HepG2 (cell line): ENCODE measurements at regions not wholly inside any gene's neighbourhood (a gene's known extent, or its start where the extent isn't known, plus 50 kb on each side); places are given as distances from the start of the nearest gene placed in this dataset.

ENCODE experiments used
- ATAC-seq: fragments of 200-7000 bp; cut with Tn5 transposase; 3 replicates; pipeline ENCODE4 v1.9.1; 2020; ENCODE audit warnings: mild to moderate bottlenecking, moderate library complexity
- BruUV-seq: library from RNA; stranded (reverse); fragments of 400-500 nt; replicated peaks from 2 replicates; lab custom pipeline; 2021; lab: Mats Ljungman, UMichigan
- CTCF ChIA-PET: fragments of 300-600 bp; formaldehyde crosslinking; extraction: SDS; loops from one replicate; lab custom pipeline; 2021; ENCODE audit warnings: low total read pairs, inconsistent platforms, low intra/inter-chr PET ratio; lab: Yijun Ruan, JAX
- POLR2A ChIA-PET: fragments of 350-600 bp; sonication (Branson Sonifier 250); formaldehyde crosslinking; loops from one replicate; lab custom pipeline; 2020; ENCODE audit warnings: antibody characterized with exemption, inconsistent platforms; lab: Yijun Ruan, JAX
- DNase-seq: peaks from one replicate; pipeline ENCODE4 v3.0.0-alpha.2; 2015; ENCODE audit warnings: low spot score
- FAIRE-seq: peaks from 3 replicates; lab custom pipeline; 2011; peaks lifted over from hg19 to GRCh38; lab: Jason Lieb, UNC
- H2AFZ ChIP-seq: one replicate; pipeline ENCODE4 v1.6.1; 2011; ENCODE audit warnings: low read length, inconsistent platforms
- H3K27ac ChIP-seq: fragments of 300-600 bp; 3 replicates; pipeline ENCODE4 v1.8.0; 2011; ENCODE audit warnings: mixed run types, mild to moderate bottlenecking, mixed read lengths, low read length, inconsistent platforms; ENCODE audit not compliant: insufficient read depth; ENCODE audit errors: extremely low read length
- H3K27me3 ChIP-seq, 2 experiments: fragments of 200-600 bp in 1 of 2; 2 replicates in 1 of 2; 3 replicates in 1 of 2; pipeline versions ENCODE4 v1.6.0 to v1.8.0; 2011; ENCODE audit warnings: low read length in 2 of 2, mild to moderate bottlenecking in 2 of 2, moderate library complexity in 2 of 2, inconsistent platforms in 1 of 2; ENCODE audit not compliant: insufficient read depth in 2 of 2, control insufficient read depth in 1 of 2
- H3K36me3 ChIP-seq, 2 experiments: fragments of 200-600 bp in 1 of 2; replicated peaks in 1 of 2; 2 replicates in 1 of 2; 3 replicates in 1 of 2; pipeline versions ENCODE4 v1.5.1 to v1.8.0; 2011; ENCODE audit warnings: low read length in 2 of 2, inconsistent platforms in 1 of 2; ENCODE audit not compliant: insufficient read depth in 2 of 2, control insufficient read depth in 1 of 2
- H3K4me1 ChIP-seq: 2 replicates; pipeline ENCODE4 v1.5.1; 2012; ENCODE audit warnings: low read length, inconsistent platforms; ENCODE audit not compliant: insufficient read depth
- H3K4me2 ChIP-seq: 2 replicates; pipeline ENCODE4 v1.6.0; 2011; ENCODE audit warnings: low read depth, low read length, inconsistent platforms
- H3K4me3 ChIP-seq, 3 experiments: fragments of 200-600 bp in 1 of 3; sonication (generic), shearing (Covaris generic) in 1 of 3; replicated peaks in 1 of 3; 2 replicates each; pipeline ENCODE4 v1.5.1; 2011 to 2016; ENCODE audit warnings: low read length in 3 of 3, inconsistent platforms in 2 of 3, low read depth in 2 of 3, mild to moderate bottlenecking in 2 of 3, control low read depth in 1 of 3, mixed read lengths in 1 of 3; ENCODE audit not compliant: insufficient read depth in 1 of 3
- H3K79me2 ChIP-seq: one replicate; pipeline ENCODE4 v1.6.1; 2011; ENCODE audit warnings: low read length, inconsistent platforms; ENCODE audit not compliant: insufficient read depth
- H3K9ac ChIP-seq: 2 replicates; pipeline ENCODE4 v1.6.0; 2011; ENCODE audit warnings: mild to moderate bottlenecking, low read depth, low read length, inconsistent platforms; ENCODE audit not compliant: insufficient read depth
- H3K9me3 ChIP-seq: 2 replicates; pipeline ENCODE4 v1.5.1; 2012; ENCODE audit warnings: mild to moderate bottlenecking, low read length
- H4K20me1 ChIP-seq: 2 replicates; pipeline ENCODE4 v1.6.0; 2011; ENCODE audit warnings: inconsistent platforms, mild to moderate bottlenecking, low read length, moderate library complexity; ENCODE audit not compliant: insufficient read depth
- DRAP1 ChIP-seq: IDR thresholded peaks from 2 replicates; pipeline ENCODE4 v1.6.1; 2016; ENCODE audit warnings: missing genetic modification reagents, missing compliant biosample characterization
- ELF1 ChIP-seq: sonication (generic); formaldehyde crosslinking; IDR thresholded peaks from 2 replicates; pipeline ENCODE4 v1.4.0; 2020; ENCODE audit warnings: missing genetic modification reagents
- HINFP ChIP-seq: sonication (generic); formaldehyde crosslinking; IDR thresholded peaks from 2 replicates; pipeline ENCODE4 v1.4.0; 2020; ENCODE audit warnings: low read depth, mild to moderate bottlenecking, missing genetic modification reagents
- HMG20B ChIP-seq: conservative IDR thresholded peaks from 2 replicates; pipeline ENCODE4 v1.6.1; 2016; ENCODE audit warnings: missing genetic modification reagents, missing compliant biosample characterization
- ZNF562 ChIP-seq: sonication (generic); formaldehyde crosslinking; IDR thresholded peaks from 2 replicates; pipeline ENCODE4 v1.8.0; 2022; ENCODE audit warnings: missing genetic modification reagents, borderline replicate concordance
- WGBS: methylation state at CpG from one replicate; pipeline ENCODE4 v1.1.6; 2017; ENCODE audit warnings: low lambda C conversion rate; 5-methylcytosine and 5-hydroxymethylcytosine counted together
- in situ Hi-C: cut with HindIII; loops from 2 replicates; pipeline ENCODE4 v1.10.0; 2017; ENCODE audit warnings: low pct_unique_long_range_greater_than_20kb; ENCODE audit not compliant: extremely low pct_ligation_motif_present
- intact Hi-C: fragments of 100-400 bp; cut with micrococcal nuclease; formaldehyde crosslinking; loops from one replicate; pipeline ENCODE4 v1.10.0; 2022; ENCODE audit not compliant: unreplicated experiment
- TF ChIP-seq, protein P1 (sequence below): sonication (generic); formaldehyde crosslinking; IDR thresholded peaks from 2 replicates; pipeline ENCODE4 v1.5.0; 2020; ENCODE audit warnings: missing genetic modification reagents
- TF ChIP-seq, protein P2 (sequence below): IDR thresholded peaks from 2 replicates; pipeline ENCODE4 v1.6.1; 2016; ENCODE audit warnings: missing biosample characterization, missing genetic modification reagents, low read depth
- TF ChIP-seq, protein P3 (sequence below): sonication (generic); formaldehyde crosslinking; IDR thresholded peaks from 2 replicates; pipeline ENCODE4 v1.8.0; 2023; ENCODE audit warnings: mild to moderate bottlenecking, missing genetic modification reagents
- TF ChIP-seq, protein P4 (sequence below): IDR thresholded peaks from 2 replicates; pipeline ENCODE4 v1.6.1; 2016; ENCODE audit warnings: low read depth, borderline replicate concordance

DNA sequence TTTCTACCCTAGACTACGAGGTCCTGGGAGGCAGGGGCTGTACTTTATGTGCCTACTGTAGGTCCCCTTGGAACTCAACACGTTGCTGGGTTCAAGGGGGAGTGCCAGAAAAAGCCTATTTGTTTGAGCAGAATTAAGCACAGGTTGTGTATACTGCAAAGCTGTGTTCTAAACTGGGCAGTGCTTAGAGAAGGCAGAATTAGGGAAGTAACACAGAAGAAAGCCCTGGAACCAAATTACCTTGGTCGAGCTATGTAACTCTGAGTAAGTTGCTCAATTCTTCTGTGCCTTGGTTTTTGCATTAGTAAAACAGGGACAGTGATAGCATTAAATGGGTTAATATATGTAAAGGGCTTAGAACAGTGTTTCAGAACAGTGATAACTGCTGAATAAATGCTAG, 245.0 kb upstream of the SFRP2 start:
- TF ChIP-seq HMG20B (no peak), ZNF562 (CRISPR knock-in tag) (no peak), HINFP (CRISPR knock-in tag) (no peak), ELF1 (CRISPR knock-in tag) (no peak), DRAP1 (CRISPR knock-in tag) (no peak)
- TF ChIP-seq, protein P1, sequence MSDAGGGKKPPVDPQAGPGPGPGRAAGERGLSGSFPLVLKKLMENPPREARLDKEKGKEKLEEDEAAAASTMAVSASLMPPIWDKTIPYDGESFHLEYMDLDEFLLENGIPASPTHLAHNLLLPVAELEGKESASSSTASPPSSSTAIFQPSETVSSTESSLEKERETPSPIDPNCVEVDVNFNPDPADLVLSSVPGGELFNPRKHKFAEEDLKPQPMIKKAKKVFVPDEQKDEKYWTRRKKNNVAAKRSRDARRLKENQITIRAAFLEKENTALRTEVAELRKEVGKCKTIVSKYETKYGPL (CRISPR knock-in tag), result no peak
- TF ChIP-seq, protein P2, sequence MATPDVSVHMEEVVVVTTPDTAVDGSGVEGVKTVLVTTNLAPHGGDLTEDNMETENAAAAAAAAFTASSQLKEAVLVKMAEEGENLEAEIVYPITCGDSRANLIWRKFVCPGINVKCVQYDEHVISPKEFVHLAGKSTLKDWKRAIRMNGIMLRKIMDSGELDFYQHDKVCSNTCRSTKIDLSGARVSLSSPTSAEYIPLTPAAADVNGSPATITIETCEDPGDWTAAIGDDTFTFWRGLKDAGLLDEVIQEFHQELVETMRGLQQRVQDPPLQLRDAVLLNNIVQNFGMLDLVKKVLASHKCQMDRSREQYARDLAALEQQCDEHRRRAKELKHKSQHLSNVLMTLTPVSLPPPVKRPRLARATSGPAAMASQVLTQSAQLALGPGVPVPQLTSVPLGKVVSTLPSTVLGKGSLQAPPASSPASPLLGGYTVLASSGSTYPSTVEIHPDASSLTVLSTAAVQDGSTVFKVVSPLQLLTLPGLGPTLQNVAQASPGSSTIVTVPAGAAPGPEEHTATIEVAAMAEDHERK (CRISPR knock-in tag), result no peak
- TF ChIP-seq, protein P3, sequence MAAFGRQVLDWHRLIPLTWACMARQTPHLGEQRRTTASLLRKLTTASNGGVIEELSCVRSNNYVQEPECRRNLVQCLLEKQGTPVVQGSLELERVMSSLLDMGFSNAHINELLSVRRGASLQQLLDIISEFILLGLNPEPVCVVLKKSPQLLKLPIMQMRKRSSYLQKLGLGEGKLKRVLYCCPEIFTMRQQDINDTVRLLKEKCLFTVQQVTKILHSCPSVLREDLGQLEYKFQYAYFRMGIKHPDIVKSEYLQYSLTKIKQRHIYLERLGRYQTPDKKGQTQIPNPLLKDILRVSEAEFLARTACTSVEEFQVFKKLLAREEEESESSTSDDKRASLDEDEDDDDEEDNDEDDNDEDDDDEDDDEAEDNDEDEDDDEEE (CRISPR knock-in tag), result no peak
- TF ChIP-seq, protein P4, sequence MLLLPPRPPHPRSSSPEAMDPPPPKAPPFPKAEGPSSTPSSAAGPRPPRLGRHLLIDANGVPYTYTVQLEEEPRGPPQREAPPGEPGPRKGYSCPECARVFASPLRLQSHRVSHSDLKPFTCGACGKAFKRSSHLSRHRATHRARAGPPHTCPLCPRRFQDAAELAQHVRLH (CRISPR knock-in tag), result no peak
- BruUV-seq, result no TSS peak
- Histone ChIP-seq H3K4me3 (no peak overlapping the region), H3K36me3 (no peaks in the 10 kb centered on the region), H2AFZ (no peak overlapping the region), H4K20me1 (no peaks in the 10 kb centered on the region), H3K27ac (no peak overlapping the region), H3K9ac (no peak overlapping the region), H3K4me2 (no peak overlapping the region), H3K79me2 (no peaks in the 10 kb centered on the region), H3K4me1 (no peaks in the 10 kb centered on the region), H3K27me3 (no peaks in the 10 kb centered on the region; a peak in 1 of 5 replicates), H3K9me3 (no peaks in the 10 kb centered on the region)
- ATAC-seq, result no peak
- in situ Hi-C loops (no loop called here), intact Hi-C loops (no loop called here)
- whole genome bisulfite sequencing, result 0% methylated on average over 2 of the region's 3 CpGs
- POLR2A ChIA-PET, result no interaction called here
- no peak for FAIRE-seq
- CTCF ChIA-PET, result no interaction called here
- DNase-seq, result no peak
